GM19035 (cell line): ENCODE measurements at regions not wholly inside any gene's neighbourhood (a gene's known extent, or its start where the extent isn't known, plus 50 kb on each side); places are given as distances from the start of the nearest gene placed in this dataset.
"Not testable (repeated sequence)": the region's sequence is repeated elsewhere in the genome, so short reads cannot be mapped to it uniquely, and the experiment has no call there.

ENCODE experiments used
- ATAC-seq: cut with Tn5 transposase; IDR thresholded peaks from one replicate; pipeline ENCODE4 v1.9.1; 2021; ENCODE audit not compliant: unreplicated experiment

DNA sequence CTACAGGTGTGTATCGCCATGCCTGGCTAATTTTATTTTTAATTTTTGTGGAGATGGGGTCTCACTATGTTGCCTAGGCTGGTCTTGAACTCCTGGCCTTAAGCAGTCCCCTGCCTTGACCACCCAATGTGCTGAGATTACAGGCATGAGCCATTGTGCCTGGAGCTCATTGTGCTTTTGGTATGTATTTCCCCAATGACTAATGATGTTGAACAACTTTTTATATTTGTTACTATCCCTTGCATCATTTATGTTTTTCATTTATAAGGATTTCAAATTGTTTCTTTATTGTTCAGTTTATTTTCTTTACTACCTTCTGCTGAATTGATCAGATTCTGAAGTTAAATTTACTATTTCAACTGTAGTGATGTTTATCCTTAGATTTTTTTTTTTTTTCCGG, 199.7 kb downstream of the CEP135 start:
- no peak for ATAC-seq

DNA sequence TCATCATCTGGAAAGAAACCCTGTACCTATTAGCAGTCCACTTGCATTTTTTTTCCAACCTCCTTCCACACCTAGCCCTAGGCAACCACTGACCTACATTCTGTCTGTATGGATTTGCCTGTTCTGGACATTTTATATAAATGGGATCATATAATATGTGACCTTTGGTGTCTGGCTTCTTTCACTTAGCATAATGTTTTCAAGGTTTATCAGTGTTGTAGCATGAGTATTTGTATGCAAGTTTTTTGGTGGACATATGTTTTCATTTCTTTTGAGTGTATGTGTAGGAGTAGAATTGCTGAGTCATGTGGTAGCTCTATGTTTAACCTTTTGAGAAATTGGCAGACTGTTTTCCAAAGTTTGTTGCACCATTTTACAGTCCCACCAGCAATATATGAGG, 198.6 kb downstream of the CEP135 start:
- no peak for ATAC-seq

- no peak for ATAC-seq
Observed at GRCh38 chr4:56146956-56147355, 198.2 kb downstream of the CEP135 start.

- no peak for ATAC-seq
Observed at GRCh38 chr4:56142088-56142487, 193.3 kb downstream of the CEP135 start.

DNA sequence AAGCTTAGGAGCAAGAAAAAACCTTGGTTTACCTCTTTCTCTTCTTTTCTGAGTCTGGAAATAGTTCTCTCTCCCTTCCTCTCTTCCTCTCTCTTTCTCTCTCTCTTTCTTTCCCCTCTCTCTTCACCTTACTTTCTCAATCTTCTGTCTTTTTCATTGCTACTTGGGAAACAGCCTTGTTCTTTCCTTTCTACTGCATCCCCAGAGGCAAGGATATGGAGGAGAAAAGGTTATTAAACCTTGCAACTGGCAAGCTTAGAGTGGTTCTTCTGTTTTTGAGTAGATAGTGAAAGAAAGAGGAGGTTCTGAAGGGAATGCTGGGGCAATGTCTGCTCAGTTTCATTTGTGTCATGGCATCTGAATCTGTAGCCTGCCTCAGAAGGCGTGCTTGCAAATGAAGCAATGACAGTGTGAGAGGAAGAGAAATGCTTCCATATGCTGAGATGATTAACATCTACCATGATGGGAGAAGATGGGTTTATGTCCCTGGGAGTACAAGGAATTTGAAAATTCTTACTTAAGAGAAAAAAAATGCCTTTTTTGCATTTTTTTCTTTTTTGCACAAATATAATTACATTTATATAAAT, 190.6 kb downstream of the CEP135 start:
- no peak for ATAC-seq

DNA sequence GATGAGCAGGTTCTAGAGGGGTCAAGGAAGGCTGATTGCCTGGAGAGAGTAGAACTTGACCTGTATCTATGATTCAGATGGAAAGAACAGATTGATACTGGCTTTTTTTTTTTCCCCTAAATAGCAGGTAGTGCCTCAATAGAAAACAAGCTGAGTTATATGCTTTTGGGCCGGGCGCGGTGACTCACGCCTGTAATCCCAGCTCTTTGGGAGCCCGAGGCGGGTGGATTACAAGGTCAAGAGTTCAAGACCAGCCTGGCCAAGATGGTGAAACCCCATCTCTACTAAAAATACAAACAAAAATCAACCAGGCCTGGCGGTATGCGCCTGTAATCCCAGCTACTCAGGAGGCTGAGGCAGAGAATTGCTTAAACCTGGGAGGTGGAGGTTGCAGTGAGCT, 186.1 kb downstream of the CEP135 start:
- ATAC-seq, result not testable (repeated sequence)

- ATAC-seq, result no peak
Observed at GRCh38 chr4:56134266-56134665, 185.5 kb downstream of the CEP135 start.

GRCh38 chr4:56132835-56133234, 184.1 kb downstream of the CEP135 start:
- ATAC-seq, result no peak

GRCh38 chr4:56132188-56132587, 183.4 kb downstream of the CEP135 start:
- ATAC-seq, result not testable (repeated sequence)

- no peak for ATAC-seq
Observed at GRCh38 chr4:56130606-56131155, 181.9 kb downstream of the CEP135 start.

GRCh38 chr4:56129431-56129861, 180.7 kb downstream of the CEP135 start:
- peak; percentile 62 for ATAC-seq

- no peak for ATAC-seq
Observed at GRCh38 chr4:56128213-56128612, 179.5 kb downstream of the CEP135 start.

GRCh38 chr4:56127716-56128115, 179.0 kb downstream of the CEP135 start:
- no peak for ATAC-seq

- ATAC-seq, result no peak
Observed at GRCh38 chr4:56123547-56123946, 174.8 kb downstream of the CEP135 start.

- ATAC-seq, result no peak
Observed at GRCh38 chr4:56123051-56123450, 174.3 kb downstream of the CEP135 start.

- no peak for ATAC-seq
Observed at GRCh38 chr4:56118845-56119244, 170.1 kb downstream of the CEP135 start.

GRCh38 chr4:56118055-56118454, 169.3 kb downstream of the CEP135 start:
- no peak for ATAC-seq

DNA sequence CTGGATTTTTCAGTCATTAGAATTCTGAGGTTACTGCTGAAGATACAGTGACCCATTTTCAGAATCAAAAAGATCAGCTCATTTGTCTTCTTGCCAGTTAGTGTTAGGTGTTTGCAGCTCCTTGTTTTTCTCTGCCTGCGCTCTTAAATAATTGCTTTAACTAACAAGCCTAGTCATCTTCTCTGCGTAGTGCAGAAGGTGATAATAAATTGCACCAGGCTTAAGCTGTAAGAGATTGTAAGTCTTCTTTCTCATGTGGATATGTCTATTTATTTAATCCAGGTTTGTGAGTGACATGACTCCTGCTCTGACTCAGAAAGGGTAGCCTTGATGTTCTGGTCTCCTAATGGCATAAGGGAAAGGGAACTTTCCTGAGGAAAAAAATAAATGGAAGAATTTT, 167.2 kb downstream of the CEP135 start:
- no peak for ATAC-seq

GRCh38 chr4:56112377-56112776, 163.6 kb downstream of the CEP135 start:
- no peak for ATAC-seq

GRCh38 chr4:56106180-56107147, 157.7 kb downstream of the CEP135 start:
- ATAC-seq, result no peak

GRCh38 chr4:56104188-56104587, 155.4 kb downstream of the CEP135 start:
- ATAC-seq, result no peak

- no peak for ATAC-seq
Observed at GRCh38 chr4:56102601-56103000, 153.9 kb downstream of the CEP135 start.
